GM19193 (cell line): ENCODE measurements at regions not wholly inside any gene's neighbourhood (a gene's known extent, or its start where the extent isn't known, plus 50 kb on each side); places are given as distances from the start of the nearest gene placed in this dataset.

Experiments
- POLR2A ChIP-seq: IDR thresholded peaks from 4 replicates; pipeline ENCODE4 v1.6.1; 2011; ENCODE audit not compliant: insufficient read depth, insufficient read length; ENCODE audit errors: extremely low read depth

- TF ChIP-seq POLR2A = no peak
Measured at GRCh38 chr22:48042621-48043395, 1280.4 kb downstream of the TBC1D22A start.

GRCh38 chr22:48039326-48039725 lies 1276.9 kb downstream of the TBC1D22A start:
- TF ChIP-seq POLR2A = no peak

GRCh38 chr22:48037618-48038017 lies 1275.2 kb downstream of the TBC1D22A start:
- no peak for TF ChIP-seq POLR2A

- no peak for TF ChIP-seq POLR2A
Measured at GRCh38 chr22:48035897-48036296, 1273.4 kb downstream of the TBC1D22A start.

- no peak for TF ChIP-seq POLR2A
Measured at GRCh38 chr22:48031589-48031988, 1269.1 kb downstream of the TBC1D22A start.

GRCh38 chr22:48025096-48025495 lies 1262.6 kb downstream of the TBC1D22A start:
- TF ChIP-seq POLR2A = no peak

GRCh38 chr22:48021991-48022401 lies 1259.5 kb downstream of the TBC1D22A start:
- TF ChIP-seq POLR2A = no peak

- TF ChIP-seq POLR2A = no peak
Measured at GRCh38 chr22:48018346-48018745, 1255.9 kb downstream of the TBC1D22A start.

- no peak for TF ChIP-seq POLR2A
Measured at GRCh38 chr22:48015701-48016100, 1253.3 kb downstream of the TBC1D22A start.

- TF ChIP-seq POLR2A = no peak
Measured at GRCh38 chr22:48004936-48005335, 1242.5 kb downstream of the TBC1D22A start.

GRCh38 chr22:48004038-48004437 lies 1241.6 kb downstream of the TBC1D22A start:
- no peak for TF ChIP-seq POLR2A

GRCh38 chr22:48001101-48001500 lies 1238.7 kb downstream of the TBC1D22A start:
- no peak for TF ChIP-seq POLR2A

GRCh38 chr22:47997612-47998011 lies 1235.2 kb downstream of the TBC1D22A start:
- TF ChIP-seq POLR2A = no peak

GRCh38 chr22:47997052-47997590 lies 1234.7 kb downstream of the TBC1D22A start:
- TF ChIP-seq POLR2A = no peak

- no peak for TF ChIP-seq POLR2A
Measured at GRCh38 chr22:47996446-47996857, 1234.0 kb downstream of the TBC1D22A start.

- no peak for TF ChIP-seq POLR2A
Measured at GRCh38 chr22:47995718-47996117, 1233.3 kb downstream of the TBC1D22A start.

- no peak for TF ChIP-seq POLR2A
Measured at GRCh38 chr22:47995264-47995627, 1232.8 kb downstream of the TBC1D22A start.

- TF ChIP-seq POLR2A = no peak
Measured at GRCh38 chr22:47994601-47995263, 1232.3 kb downstream of the TBC1D22A start.
